GM12865 (cell line): ENCODE measurements at regions not wholly inside any gene's neighbourhood (a gene's known extent, or its start where the extent isn't known, plus 50 kb on each side); places are given as distances from the start of the nearest gene placed in this dataset.

Experiments used
- DNase-seq: peaks from one replicate; pipeline ENCODE4 v3.0.0; 2010; ENCODE audit warnings: low read depth
- H3K4me3 ChIP-seq: 2 replicates; pipeline ENCODE4 v1.5.1; 2011; ENCODE audit warnings: mild to moderate bottlenecking, low read depth, low read length, control low read depth
- TF ChIP-seq, protein P1 (sequence below): IDR thresholded peaks from 2 replicates; pipeline ENCODE4 v1.5.1; 2011; ENCODE audit warnings: low read length, control low read depth, low read depth, inconsistent platforms; ENCODE audit not compliant: insufficient read depth; ENCODE audit errors: missing control alignments

DNA sequence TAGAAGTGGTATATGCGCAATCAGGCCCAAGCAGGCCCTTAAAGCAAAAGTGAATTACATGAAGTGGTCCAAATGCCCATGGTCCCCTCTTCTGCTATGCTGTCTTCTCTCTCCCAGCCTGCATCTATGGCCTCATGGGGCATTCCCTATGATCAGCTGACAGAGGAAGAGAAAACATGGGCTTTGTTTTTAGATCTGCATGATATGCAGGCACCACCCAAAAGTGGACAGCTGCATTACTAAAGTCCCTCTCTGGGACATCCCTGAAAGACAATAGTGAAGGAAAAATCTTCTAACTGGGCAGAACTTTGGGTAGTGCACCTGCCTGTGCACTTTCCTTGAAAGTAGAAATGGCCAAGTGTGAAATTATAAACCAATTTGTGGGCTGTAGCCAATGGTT, 145.2 kb upstream of the ARID2 start:
- TF ChIP-seq, protein P1, sequence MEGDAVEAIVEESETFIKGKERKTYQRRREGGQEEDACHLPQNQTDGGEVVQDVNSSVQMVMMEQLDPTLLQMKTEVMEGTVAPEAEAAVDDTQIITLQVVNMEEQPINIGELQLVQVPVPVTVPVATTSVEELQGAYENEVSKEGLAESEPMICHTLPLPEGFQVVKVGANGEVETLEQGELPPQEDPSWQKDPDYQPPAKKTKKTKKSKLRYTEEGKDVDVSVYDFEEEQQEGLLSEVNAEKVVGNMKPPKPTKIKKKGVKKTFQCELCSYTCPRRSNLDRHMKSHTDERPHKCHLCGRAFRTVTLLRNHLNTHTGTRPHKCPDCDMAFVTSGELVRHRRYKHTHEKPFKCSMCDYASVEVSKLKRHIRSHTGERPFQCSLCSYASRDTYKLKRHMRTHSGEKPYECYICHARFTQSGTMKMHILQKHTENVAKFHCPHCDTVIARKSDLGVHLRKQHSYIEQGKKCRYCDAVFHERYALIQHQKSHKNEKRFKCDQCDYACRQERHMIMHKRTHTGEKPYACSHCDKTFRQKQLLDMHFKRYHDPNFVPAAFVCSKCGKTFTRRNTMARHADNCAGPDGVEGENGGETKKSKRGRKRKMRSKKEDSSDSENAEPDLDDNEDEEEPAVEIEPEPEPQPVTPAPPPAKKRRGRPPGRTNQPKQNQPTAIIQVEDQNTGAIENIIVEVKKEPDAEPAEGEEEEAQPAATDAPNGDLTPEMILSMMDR: no peak

DNA sequence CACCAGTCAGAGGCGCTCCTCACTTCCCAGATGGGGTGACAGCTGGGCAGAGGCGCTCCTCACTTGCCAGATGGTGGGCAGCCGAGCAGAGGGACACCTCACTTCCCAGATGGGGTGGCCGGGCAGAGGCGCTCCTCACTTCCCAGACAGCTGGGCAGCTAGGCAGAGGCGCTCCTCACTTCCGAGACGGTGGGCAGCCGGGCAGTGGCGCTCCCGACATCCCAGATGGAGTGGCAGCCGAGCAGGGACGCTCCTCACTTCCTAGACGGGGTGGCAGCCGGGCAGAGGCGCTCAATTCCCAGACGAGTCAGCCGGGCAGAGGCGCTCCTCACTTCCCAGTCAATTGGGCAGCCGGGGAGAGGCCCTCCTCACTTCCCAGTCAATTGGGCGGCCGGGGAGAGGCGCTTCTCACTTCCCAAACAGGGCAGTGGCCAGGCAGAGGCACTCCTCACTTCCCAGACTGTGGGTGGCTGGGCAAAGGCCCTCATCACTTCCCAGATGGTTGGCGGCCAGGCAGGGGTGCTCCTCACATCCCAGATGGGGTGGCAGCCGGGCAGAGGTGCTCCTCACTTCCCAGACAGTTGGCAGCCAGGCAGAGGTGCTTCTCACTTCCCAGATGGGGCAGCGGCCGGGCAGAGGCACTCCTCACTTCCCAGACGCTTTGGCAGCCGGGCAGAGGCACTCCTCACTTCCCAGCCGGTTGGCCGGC, 143.8 kb upstream of the ARID2 start:
- no peak overlapping the region for H3K4me3 ChIP-seq
- TF ChIP-seq, protein P1: no peak
- DNase-seq: no peak

More for the DNA sequence above, 145.2 kb upstream of the ARID2 start:
- no peak overlapping the region for H3K4me3 ChIP-seq
- DNase-seq: no peak

DNA sequence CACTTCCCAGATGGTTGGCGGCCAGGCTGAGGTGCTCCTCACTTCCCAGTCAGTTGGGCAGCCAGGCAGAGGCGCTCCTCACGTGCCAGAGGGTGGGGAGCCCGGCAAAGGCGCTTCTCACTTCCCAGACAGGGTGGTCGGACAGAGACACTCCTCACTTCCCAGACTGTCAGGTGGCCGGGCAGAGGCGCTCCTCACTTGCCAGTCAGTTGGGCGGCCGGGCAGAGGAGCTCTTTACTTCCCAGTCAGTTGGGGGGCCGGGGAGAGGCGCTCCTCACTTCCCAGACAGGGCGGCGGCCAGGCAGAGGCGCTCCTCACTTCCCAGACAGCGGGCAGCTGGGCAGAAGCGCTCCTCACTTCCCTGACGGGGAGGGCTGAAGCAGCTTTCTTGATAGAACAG, 143.0 kb upstream of the ARID2 start:
- H3K4me3 ChIP-seq: no peak overlapping the region
- TF ChIP-seq, protein P1: no peak

DNA sequence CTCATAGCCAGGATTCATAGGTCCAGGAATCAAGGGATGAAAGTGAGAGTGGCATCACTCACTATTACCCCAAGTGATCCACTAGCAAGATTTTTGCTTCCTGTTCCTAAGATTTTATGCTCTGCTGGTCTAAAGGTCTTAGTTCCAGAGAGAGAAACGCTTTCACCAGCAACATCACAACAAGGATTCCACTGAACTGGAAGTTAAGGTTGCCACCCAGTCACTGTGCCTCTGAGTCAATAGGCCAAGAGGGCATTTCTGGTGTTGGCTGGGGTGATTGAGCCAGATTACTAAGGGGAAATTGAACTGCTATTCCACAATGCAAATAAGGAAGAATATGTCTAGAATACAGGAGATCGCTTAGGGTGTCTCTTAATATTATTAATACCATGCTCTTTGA, 142.5 kb upstream of the ARID2 start:
- TF ChIP-seq, protein P1: no peak
- DNase-seq: no peak
- no peak overlapping the region for H3K4me3 ChIP-seq

More for the DNA sequence above, 143.0 kb upstream of the ARID2 start:
- no peak for DNase-seq

DNA sequence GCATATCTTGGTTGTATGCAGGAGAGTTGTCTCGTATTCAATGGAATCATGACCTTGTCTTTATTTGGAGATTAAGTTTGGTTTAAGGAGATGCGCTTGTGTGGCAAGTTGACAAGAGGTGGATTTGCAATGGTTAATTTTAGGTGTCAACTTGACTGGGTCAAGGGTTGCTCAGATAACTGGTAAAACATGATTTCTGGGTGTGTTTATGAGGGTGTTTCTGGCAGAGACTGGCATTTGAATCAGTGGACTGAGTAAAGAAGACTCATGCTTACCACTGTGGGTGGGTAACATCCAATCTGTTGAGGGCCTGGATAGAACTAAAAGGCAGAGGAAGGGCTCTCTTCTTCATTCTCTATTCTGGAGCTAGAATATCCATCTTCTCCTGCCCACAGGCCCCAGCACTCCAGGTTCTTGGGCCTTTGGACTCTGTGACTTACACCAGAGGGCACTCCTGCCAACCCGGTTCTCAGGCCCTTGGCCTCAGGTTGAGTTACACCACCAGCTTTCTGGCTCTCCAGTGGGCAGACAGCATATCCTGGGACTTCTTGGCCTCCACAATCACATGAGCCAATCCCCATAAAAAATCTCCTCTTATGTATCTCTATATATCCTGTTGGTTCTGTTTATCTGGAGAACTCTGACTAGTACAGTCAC, 141.5 kb upstream of the ARID2 start:
- DNase-seq: no peak
- H3K4me3 ChIP-seq: no peak overlapping the region
- TF ChIP-seq, protein P1: no peak

DNA sequence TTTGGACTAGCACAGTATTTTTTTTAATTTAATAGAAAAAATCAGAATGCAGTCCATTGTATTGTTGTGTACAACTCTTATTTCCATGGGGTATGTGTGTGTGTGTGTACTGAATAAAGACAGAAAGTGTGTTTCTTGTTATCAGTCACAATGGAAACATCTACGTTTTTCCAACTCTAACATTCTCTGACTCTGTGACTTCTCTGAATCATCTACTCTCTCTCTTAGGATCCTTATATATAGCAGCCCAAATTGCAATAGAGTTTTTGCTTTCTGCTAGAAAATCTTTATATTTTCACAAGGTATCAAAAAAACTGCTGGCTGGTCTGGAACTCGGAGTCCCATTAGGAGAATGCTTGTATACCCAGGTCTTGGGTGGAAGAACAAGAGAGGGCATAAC, 138.9 kb upstream of the ARID2 start:
- TF ChIP-seq, protein P1: no peak
- no peak for DNase-seq
- no peak overlapping the region for H3K4me3 ChIP-seq
